Keratinocyte (primary cell): ENCODE measurements at regions not wholly inside any gene's neighbourhood (a gene's known extent, or its start where the extent isn't known, plus 50 kb on each side); places are given as distances from the start of the nearest gene placed in this dataset.

Experiments used
- DNase-seq: peaks from one replicate; pipeline ENCODE4 v3.0.0-alpha.2; 2011; ENCODE audit warnings: low read depth, missing footprints, low spot score
- FAIRE-seq: peaks from 2 replicates; lab custom pipeline; 2011; peaks lifted over from hg19 to GRCh38; lab: Jason Lieb, UNC
- H2AFZ ChIP-seq: 2 replicates; pipeline ENCODE4 v1.6.0; 2012; ENCODE audit warnings: low read length, control low read depth, inconsistent platforms; ENCODE audit not compliant: control insufficient read depth
- H3K27ac ChIP-seq: 2 replicates; pipeline ENCODE4 v1.5.1; 2011; ENCODE audit warnings: low read length; ENCODE audit not compliant: control insufficient read depth, insufficient read depth
- H3K27me3 ChIP-seq: 3 replicates; pipeline ENCODE4 v1.6.0; 2011; ENCODE audit warnings: low read length; ENCODE audit not compliant: control insufficient read depth, insufficient read depth; ENCODE audit errors: extremely low read depth
- H3K36me3 ChIP-seq, 2 experiments: 2 replicates in 1 of 2; 3 replicates in 1 of 2; pipeline ENCODE4 v1.5.1; 2011; ENCODE audit warnings: low read length in 2 of 2, mild to moderate bottlenecking in 1 of 2; ENCODE audit not compliant: control insufficient read depth in 2 of 2, insufficient read depth in 2 of 2; ENCODE audit errors: extremely low read depth in 1 of 2
- H3K4me1 ChIP-seq: 3 replicates; pipeline ENCODE4 v1.5.1; 2011; ENCODE audit warnings: low read length; ENCODE audit not compliant: control insufficient read depth, insufficient read depth; ENCODE audit errors: extremely low read depth
- H3K4me2 ChIP-seq: 3 replicates; pipeline ENCODE4 v1.6.0; 2011; ENCODE audit warnings: low read depth, low read length; ENCODE audit not compliant: control insufficient read depth, insufficient read depth; ENCODE audit errors: extremely low read depth
- H3K4me3 ChIP-seq, 3 experiments: fragments of 200-600 bp in 1 of 3; sonication (generic) in 1 of 3; 2 replicates in 2 of 3; 3 replicates in 1 of 3; pipeline ENCODE4 v1.5.1; 2011 to 2016; ENCODE audit warnings: low read length in 3 of 3, mild to moderate bottlenecking in 3 of 3, control low read depth in 2 of 3, inconsistent platforms in 1 of 3, low read depth in 1 of 3, mixed read lengths in 1 of 3, mixed run types in 1 of 3, moderate library complexity in 1 of 3; ENCODE audit not compliant: control insufficient read depth in 2 of 3, insufficient read depth in 2 of 3; ENCODE audit errors: extremely low read depth in 1 of 3
- H3K79me2 ChIP-seq: 2 replicates; pipeline ENCODE4 v1.6.0; 2012; ENCODE audit warnings: low read length; ENCODE audit not compliant: control insufficient read depth, insufficient read depth
- H3K9ac ChIP-seq: 3 replicates; pipeline ENCODE4 v1.6.0; 2011; ENCODE audit warnings: low read length; ENCODE audit not compliant: control insufficient read depth, insufficient read depth; ENCODE audit errors: extremely low read depth
- H3K9me1 ChIP-seq: 3 replicates; pipeline ENCODE4 v1.6.0; 2011; ENCODE audit warnings: low read length; ENCODE audit not compliant: control insufficient read depth, insufficient read depth; ENCODE audit errors: extremely low read depth
- H3K9me3 ChIP-seq: 2 replicates; pipeline ENCODE4 v1.5.1; 2012; ENCODE audit warnings: low read depth, low read length; ENCODE audit not compliant: control insufficient read depth
- H4K20me1 ChIP-seq: 3 replicates; pipeline ENCODE4 v1.6.0; 2011; ENCODE audit warnings: low read length; ENCODE audit not compliant: control insufficient read depth, insufficient read depth; ENCODE audit errors: extremely low read depth
- EZH2 ChIP-seq: IDR thresholded peaks from one replicate; pipeline ENCODE4 v1.6.1; 2012; ENCODE audit warnings: inconsistent platforms, mild to moderate bottlenecking, low read length, moderate library complexity
- dilution Hi-C: fragments of 300-500 bp; cut with MboI; formaldehyde crosslinking; loops from one replicate; pipeline ENCODE4 v1.7.0; 2020; ENCODE audit warnings: low sequenced_read_pairs; ENCODE audit not compliant: extremely low pct_ligation_motif_present
- TF ChIP-seq, protein P1 (sequence below), 3 experiments: IDR thresholded peaks in 1 of 3; conservative IDR thresholded peaks in 1 of 3; optimal IDR thresholded peaks in 1 of 3; 2 replicates in 2 of 3; 3 replicates in 1 of 3; pipeline versions ENCODE3 to v1.5.1; 2011; ENCODE audit warnings: low read length in 3 of 3, mild to moderate bottlenecking in 3 of 3, moderate library complexity in 2 of 3, control low read depth in 1 of 3, inconsistent platforms in 1 of 3; ENCODE audit not compliant: insufficient read depth in 2 of 3; ENCODE audit errors: extremely low read depth in 1 of 3

DNA sequence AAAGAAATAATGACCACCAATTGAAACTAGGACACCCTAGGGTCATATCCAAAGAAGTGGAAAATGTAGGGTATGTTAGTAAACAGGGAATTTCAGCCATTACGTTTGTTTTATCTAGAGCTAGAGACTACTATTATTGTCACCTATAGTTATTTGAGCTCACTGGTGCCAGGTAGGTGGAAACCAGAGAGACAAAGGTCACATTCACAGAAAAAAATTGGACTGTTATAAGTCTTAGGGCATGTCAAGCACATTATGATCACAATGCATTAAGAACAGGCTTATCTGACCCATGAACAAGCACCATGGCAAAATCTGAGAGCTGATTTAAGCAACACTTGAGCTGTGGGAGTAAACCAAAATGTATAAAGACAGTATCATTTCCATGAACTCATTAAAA lies 530.1 kb upstream of the CITED2 start:
- no peak overlapping the region for H3K4me2 ChIP-seq
- no peak overlapping the region for H3K27ac ChIP-seq
- H3K9me3 ChIP-seq: no peaks in the 10 kb centered on the region
- DNase-seq (no peak), FAIRE-seq (no peak)
- H3K36me3 ChIP-seq: no peaks in the 10 kb centered on the region
- H3K27me3 ChIP-seq: no peaks in the 10 kb centered on the region
- H3K9me1 ChIP-seq: no peaks in the 10 kb centered on the region
- dilution Hi-C loops: no loop called here
- no peak overlapping the region for H2AFZ ChIP-seq
- no peak overlapping the region for H3K9ac ChIP-seq
- H4K20me1 ChIP-seq: no peaks in the 10 kb centered on the region
- no peak for TF ChIP-seq EZH2
- no peaks in the 10 kb centered on the region for H3K4me1 ChIP-seq
- H3K79me2 ChIP-seq: no peaks in the 10 kb centered on the region
- H3K4me3 ChIP-seq: no peak overlapping the region

DNA sequence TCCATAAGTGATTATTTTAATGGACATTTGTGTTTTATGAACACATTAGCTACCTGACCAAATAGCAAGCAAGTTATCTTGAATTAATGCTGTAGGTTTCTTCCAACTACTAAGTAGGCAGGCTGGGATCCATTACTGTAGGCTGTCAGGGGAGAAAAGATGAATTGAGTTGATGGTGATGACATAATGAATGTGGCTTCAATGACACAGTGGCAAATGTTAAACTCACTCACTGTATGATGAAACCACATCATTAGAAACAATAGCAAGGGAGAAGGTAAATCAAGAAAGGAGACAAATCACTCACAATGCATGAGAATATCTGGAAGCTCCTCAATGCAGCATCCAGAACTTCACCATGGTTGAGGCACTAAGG lies 529.7 kb upstream of the CITED2 start:
- no peaks in the 10 kb centered on the region for H3K9me3 ChIP-seq
- H4K20me1 ChIP-seq: no peaks in the 10 kb centered on the region
- no peaks in the 10 kb centered on the region for H3K4me1 ChIP-seq
- no peak for FAIRE-seq
- dilution Hi-C loops: no loop called here
- H3K27me3 ChIP-seq: no peaks in the 10 kb centered on the region
- H3K9me1 ChIP-seq: no peaks in the 10 kb centered on the region
- no peak overlapping the region for H3K9ac ChIP-seq
- H3K4me3 ChIP-seq: no peak overlapping the region
- H3K36me3 ChIP-seq: no peaks in the 10 kb centered on the region
- no peak for TF ChIP-seq EZH2
- TF ChIP-seq, protein P1, sequence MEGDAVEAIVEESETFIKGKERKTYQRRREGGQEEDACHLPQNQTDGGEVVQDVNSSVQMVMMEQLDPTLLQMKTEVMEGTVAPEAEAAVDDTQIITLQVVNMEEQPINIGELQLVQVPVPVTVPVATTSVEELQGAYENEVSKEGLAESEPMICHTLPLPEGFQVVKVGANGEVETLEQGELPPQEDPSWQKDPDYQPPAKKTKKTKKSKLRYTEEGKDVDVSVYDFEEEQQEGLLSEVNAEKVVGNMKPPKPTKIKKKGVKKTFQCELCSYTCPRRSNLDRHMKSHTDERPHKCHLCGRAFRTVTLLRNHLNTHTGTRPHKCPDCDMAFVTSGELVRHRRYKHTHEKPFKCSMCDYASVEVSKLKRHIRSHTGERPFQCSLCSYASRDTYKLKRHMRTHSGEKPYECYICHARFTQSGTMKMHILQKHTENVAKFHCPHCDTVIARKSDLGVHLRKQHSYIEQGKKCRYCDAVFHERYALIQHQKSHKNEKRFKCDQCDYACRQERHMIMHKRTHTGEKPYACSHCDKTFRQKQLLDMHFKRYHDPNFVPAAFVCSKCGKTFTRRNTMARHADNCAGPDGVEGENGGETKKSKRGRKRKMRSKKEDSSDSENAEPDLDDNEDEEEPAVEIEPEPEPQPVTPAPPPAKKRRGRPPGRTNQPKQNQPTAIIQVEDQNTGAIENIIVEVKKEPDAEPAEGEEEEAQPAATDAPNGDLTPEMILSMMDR (optimal IDR thresholded peaks at IDR 0.05 in 1 of 3, IDR thresholded peaks at IDR 0.05 in 1 of 3, conservative IDR thresholded peaks at IDR 0.05 in 1 of 3; ENCODE audit: extremely low read depth in 1 of 3, insufficient read depth in 2 of 3, low read length in 3 of 3): no peak
- DNase-seq: no peak
- no peak overlapping the region for H3K27ac ChIP-seq
- H2AFZ ChIP-seq: no peak overlapping the region
- no peaks in the 10 kb centered on the region for H3K79me2 ChIP-seq
- no peak overlapping the region for H3K4me2 ChIP-seq

DNA sequence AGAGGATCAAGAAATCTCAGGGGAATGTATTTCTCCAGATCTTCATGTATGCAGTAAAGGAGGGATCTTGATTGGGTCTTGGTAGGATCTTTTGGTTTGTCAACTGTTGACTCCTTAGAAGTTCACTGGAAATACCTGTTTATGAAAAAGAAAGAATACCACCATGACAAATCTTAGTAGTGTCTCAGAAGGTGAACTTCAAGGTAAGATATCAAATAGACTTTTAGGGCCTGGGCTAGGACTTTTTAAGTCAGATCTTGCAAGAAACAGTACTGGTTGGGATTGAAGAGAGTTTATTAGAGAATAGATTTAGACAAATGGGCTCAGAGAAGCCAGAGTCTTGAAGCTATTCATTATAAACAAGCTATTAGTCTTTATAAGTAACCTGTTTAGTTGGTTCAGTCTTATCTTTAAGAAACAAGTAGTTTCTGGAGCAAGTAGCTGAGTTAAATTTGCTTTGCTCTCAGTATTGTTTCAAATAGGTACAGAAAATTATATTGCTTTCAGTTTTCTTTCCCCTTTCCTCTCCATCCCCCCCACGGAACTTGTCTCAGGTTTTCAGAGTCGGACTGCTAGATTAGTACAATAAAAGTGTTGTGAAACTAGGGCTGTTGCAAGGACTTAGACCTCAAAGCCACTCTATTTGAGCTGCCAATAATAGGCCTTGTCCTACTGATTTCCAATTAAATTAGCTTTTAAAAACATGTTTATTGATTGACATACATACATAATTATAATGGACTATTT lies 529.1 kb upstream of the CITED2 start:
- no peaks in the 10 kb centered on the region for H3K27me3 ChIP-seq
- dilution Hi-C loops: no loop called here
- no peak overlapping the region for H3K9ac ChIP-seq
- no peaks in the 10 kb centered on the region for H3K9me1 ChIP-seq
- no peaks in the 10 kb centered on the region for H3K4me1 ChIP-seq
- H3K27ac ChIP-seq: no peak overlapping the region
- FAIRE-seq: no peak
- H3K4me3 ChIP-seq: no peak overlapping the region
- no peaks in the 10 kb centered on the region for H4K20me1 ChIP-seq
- H3K9me3 ChIP-seq: no peaks in the 10 kb centered on the region
- no peak overlapping the region for H3K4me2 ChIP-seq
- H3K79me2 ChIP-seq: no peaks in the 10 kb centered on the region
- no peaks in the 10 kb centered on the region for H3K36me3 ChIP-seq
- no peak overlapping the region for H2AFZ ChIP-seq
- TF ChIP-seq EZH2: no peak
- TF ChIP-seq, protein P1 (optimal IDR thresholded peaks at IDR 0.05 in 1 of 3, IDR thresholded peaks at IDR 0.05 in 1 of 3, conservative IDR thresholded peaks at IDR 0.05 in 1 of 3; ENCODE audit: extremely low read depth in 1 of 3, insufficient read depth in 2 of 3, low read length in 3 of 3): no peak
- DNase-seq: no peak
